Lower leg skin (tissue), 4 donors: ENCODE measurements at regions not wholly inside any gene's neighbourhood (a gene's known extent, or its start where the extent isn't known, plus 50 kb on each side); places are given as distances from the start of the nearest gene placed in this dataset.
"Not testable (repeated sequence)": the region's sequence is repeated elsewhere in the genome, so short reads cannot be mapped to it uniquely, and the experiment has no call there.

ENCODE experiments used
- DNase-seq, 2 donors: peaks; one replicate each; pipeline ENCODE4 v3.0.0-alpha.2; 2019; ENCODE audit warnings: low spot score in 2 of 2
- H3K4me3 ChIP-seq: fragments of 200-600 bp; sonication (generic); 2 replicates; pipeline ENCODE4 v1.5.1; 2017; ENCODE audit warnings: mild to moderate bottlenecking, low read depth; ENCODE audit not compliant: poor library complexity, severe bottlenecking
- POLR2A ChIP-seq, 2 donors: fragments of 450-650 bp; IDR thresholded peaks; one replicate each; pipeline ENCODE4 v1.6.1; 2016 to 2017; ENCODE audit warnings: antibody characterized with exemption in 2 of 2, mild to moderate bottlenecking in 1 of 2, moderate library complexity in 1 of 2
- WGBS, 2 donors: methylation state at CpG; one replicate each; pipeline ENCODE4 v1.1.5; 2018; 5-methylcytosine and 5-hydroxymethylcytosine counted together
- intact Hi-C: fragments of 100-400 bp; cut with DNase I; formaldehyde crosslinking; loops from one replicate; pipeline ENCODE4 v1.15.0; 2023; ENCODE audit warnings: low total_unique reads
- TF ChIP-seq, protein P1 (sequence below), 3 donors: fragments of 450-650 bp; IDR thresholded peaks; one replicate each; pipeline ENCODE4 v1.5.1; 2016; ENCODE audit warnings: antibody characterized with exemption in 3 of 3, mild to moderate bottlenecking in 3 of 3, moderate library complexity in 2 of 3

DNA sequence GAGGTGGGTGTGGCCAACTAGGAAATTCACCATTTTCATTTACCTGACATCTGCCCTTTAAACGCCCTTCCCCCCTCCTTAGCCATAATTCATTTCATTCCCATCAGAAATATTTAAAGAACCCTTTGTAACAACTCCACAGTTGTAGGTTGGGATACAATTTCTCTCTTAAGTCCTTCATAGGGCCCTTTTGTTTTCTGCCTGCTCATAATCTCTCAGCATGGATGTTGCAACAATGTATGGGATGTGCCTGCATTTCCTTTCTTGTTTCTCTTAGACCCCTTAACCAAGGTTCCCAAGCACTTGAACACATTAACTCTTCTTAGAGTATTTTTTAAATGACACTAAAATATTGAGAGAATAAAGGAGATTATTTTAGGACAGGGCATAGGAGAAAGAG is 51.7 kb upstream of the MYO10 start:
- TF ChIP-seq POLR2A (IDR thresholded peaks at IDR 0.05): no peak
- TF ChIP-seq, protein P1, sequence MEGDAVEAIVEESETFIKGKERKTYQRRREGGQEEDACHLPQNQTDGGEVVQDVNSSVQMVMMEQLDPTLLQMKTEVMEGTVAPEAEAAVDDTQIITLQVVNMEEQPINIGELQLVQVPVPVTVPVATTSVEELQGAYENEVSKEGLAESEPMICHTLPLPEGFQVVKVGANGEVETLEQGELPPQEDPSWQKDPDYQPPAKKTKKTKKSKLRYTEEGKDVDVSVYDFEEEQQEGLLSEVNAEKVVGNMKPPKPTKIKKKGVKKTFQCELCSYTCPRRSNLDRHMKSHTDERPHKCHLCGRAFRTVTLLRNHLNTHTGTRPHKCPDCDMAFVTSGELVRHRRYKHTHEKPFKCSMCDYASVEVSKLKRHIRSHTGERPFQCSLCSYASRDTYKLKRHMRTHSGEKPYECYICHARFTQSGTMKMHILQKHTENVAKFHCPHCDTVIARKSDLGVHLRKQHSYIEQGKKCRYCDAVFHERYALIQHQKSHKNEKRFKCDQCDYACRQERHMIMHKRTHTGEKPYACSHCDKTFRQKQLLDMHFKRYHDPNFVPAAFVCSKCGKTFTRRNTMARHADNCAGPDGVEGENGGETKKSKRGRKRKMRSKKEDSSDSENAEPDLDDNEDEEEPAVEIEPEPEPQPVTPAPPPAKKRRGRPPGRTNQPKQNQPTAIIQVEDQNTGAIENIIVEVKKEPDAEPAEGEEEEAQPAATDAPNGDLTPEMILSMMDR (IDR thresholded peaks at IDR 0.05): no peak
- DNase-seq: no peak
- H3K4me3 ChIP-seq: no peak overlapping the region
- intact Hi-C loops: no loop called here
- WGBS, 2 donors: 63 to 67% methylated on average over 1 of the region's 1 CpG

DNA sequence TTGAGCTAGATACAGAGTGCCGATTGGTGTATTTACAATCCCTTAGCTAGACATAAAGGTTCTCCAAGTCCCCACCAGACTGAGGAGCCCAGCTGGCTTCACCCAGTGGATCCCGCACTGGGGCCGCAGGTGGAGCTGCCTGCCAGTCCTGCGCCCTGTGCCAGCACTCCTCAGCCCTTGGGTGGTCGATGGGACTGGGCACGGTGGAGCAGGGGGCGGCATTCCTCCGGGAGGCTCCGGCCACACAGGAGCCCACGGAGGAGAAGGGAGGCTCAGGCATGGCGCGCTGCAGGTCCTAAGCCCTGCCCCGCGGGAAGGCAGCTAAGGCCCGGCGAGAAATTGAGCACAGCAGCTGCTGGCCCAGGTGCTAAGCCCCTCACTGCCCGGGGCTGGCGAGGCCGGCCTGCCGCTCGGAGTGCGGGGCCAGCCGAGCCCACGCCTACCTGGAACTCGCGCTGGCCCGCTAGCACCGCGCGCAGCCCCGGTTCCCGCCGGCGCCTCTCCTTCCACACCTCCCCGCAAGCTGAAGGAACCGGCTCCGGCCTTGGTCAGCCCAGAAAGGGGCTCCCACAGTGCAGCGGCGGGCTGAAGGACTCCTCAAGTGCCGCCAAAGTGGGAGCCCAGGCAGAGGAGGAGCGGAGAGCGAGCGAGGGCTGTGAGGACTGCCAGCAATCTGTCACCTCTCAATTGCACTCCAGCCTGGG is 54.9 kb upstream of the MYO10 start:
- H3K4me3 ChIP-seq, DNase-seq, intact Hi-C loops: not testable (repeated sequence)
- 93 to 96% methylated on average over 40 of the region's 43 CpGs for WGBS, 2 donors

DNA sequence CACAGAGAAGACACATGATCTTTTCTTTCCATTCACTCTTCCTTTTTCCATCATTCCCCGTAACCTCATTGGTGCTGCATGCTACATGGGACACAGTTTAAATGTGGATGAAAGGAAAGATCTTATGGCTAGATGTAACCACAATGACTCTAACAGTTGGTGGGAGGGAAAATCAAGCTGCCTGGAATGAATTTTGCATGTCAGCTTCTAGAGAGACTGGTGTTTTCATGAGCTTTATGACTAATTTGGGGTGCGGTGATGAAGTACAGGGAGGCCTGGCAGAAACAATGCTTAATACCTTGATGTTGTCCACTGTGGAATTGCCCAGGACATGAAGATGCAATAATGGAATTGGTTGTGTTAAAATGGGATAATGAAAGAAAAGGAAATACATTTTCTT is 55.9 kb upstream of the MYO10 start:
- 57 to 73% methylated on average over 2 of the region's 2 CpGs for WGBS, 2 donors
- H3K4me3 ChIP-seq: no peak overlapping the region
- intact Hi-C loops: no loop called here
- DNase-seq: no peak
- TF ChIP-seq POLR2A (IDR thresholded peaks at IDR 0.05): no peak
- TF ChIP-seq, protein P1 (IDR thresholded peaks at IDR 0.05): no peak

DNA sequence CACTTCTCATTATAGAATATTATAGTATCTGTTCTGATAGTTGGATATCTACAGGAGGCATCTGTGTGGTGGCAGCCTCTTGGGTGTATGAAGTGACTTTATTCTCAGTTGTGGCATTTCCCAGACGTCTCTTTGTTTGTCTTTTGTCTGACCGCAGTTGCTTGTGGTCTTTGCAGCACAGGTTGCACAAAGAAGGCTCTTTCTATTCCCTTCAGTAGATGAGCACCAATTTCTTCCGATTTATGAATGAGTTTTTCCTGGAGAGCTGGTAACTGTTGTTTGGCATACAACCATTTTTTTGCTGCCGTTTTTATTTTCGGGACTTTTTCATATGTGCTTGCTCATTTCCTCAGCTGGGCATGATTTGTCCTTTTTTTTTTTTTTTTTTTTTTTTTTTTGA is 56.4 kb upstream of the MYO10 start:
- TF ChIP-seq, protein P1 (IDR thresholded peaks at IDR 0.05): no peak
- no peak for TF ChIP-seq POLR2A (IDR thresholded peaks at IDR 0.05)
- intact Hi-C loops: no loop called here
- 28 to 30% methylated on average over 5 of the region's 5 CpGs for WGBS, 2 donors

DNA sequence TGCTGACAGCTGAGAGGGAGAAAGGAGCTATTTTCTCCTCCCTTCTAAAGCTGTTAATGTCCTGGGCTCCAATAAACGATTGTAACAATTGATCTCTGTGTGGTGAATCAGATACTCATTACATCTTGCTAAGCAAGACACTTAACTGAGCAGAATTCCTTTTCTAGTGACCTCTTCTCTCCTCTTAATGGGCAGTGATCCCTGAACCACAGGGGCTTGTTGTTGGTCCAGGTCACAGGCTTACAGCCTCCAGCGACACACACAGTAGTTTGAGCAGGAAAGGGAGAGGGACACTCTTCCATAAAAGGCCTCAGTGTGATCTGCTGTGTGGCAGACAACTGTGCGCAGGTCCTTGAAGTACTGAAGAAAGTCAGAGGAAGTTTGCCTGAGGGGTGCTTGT is 58.5 kb upstream of the MYO10 start:
- TF ChIP-seq, protein P1 (IDR thresholded peaks at IDR 0.05): no peak
- WGBS, 2 donors: 53% methylated on average over 3 of the region's 3 CpGs
- intact Hi-C loops: no loop called here
- no peak for DNase-seq
- no peak overlapping the region for H3K4me3 ChIP-seq

More for the DNA sequence above, 56.4 kb upstream of the MYO10 start:
- H3K4me3 ChIP-seq: no peak overlapping the region
- no peak for DNase-seq

DNA sequence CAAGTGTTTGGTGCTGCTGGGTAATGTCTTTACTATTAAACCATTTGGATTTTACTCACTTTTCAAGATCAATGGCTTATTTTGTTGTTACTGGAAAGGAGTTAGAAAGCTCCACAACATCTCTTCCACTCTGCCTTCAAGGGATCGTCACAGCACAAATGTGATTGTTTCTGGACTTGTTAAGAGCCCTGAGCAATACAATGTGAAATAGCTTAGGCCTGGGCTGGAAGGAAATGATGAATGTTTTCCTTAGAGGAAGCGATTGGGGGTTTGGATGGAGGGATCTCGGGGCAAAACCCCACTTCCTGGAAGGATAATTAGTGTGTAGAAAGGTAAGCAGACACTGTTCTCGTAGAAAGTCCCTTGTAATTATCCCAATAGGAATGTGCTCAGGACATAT is 59.3 kb upstream of the MYO10 start:
- TF ChIP-seq, protein P1 (IDR thresholded peaks at IDR 0.05): no peak
- TF ChIP-seq POLR2A (IDR thresholded peaks at IDR 0.05): no peak
- intact Hi-C loops: no loop called here
- no peak for DNase-seq
- 64 to 74% methylated on average over 4 of the region's 4 CpGs for WGBS, 2 donors
- H3K4me3 ChIP-seq: no peak overlapping the region
